ENCODE measurements at regions not wholly inside any gene's neighbourhood (a gene's known extent, or its start where the extent isn't known, plus 50 kb on each side); places are given as distances from the start of the nearest gene placed in this dataset.
A peak's percentile ranks its signal among the peaks of the same experiment; 100 is the strongest.
"Not testable (repeated sequence)": the region's sequence is repeated elsewhere in the genome, so short reads cannot be mapped to it uniquely, and the experiment has no call there.

GRCh38 chr3:178350763-178351162, 185.5 kb upstream of the KCNMB2 start:
- Histone ChIP-seq H3K27me3 (no peaks in the 10 kb centered on the region), H3K4me3 (no peak overlapping the region), H3K9me3 (no peaks in the 10 kb centered on the region), H3K27ac (no peak overlapping the region), H3K36me3 (no peaks in the 10 kb centered on the region), H3K4me1 (no peaks in the 10 kb centered on the region)
- intact Hi-C loops (cut with DNase I): no loop called here
- ATAC-seq (no peak), DNase-seq (no peak)
- WGBS (ENCODE audit: insufficient coverage, low coverage, low lambda C conversion rate, missing lambda C conversion rate): 60% methylated on average over 3 of the region's 3 CpGs
- TF ChIP-seq CTCF (IDR thresholded peaks at IDR 0.05): no peak

- Histone ChIP-seq H3K36me3 (no peaks in the 10 kb centered on the region), H3K4me1 (no peaks in the 10 kb centered on the region), H3K4me3 (no peak overlapping the region), H3K27me3 (no peaks in the 10 kb centered on the region), H3K9me3 (no peaks in the 10 kb centered on the region), H3K27ac (no peak overlapping the region)
- intact Hi-C loops (cut with DNase I): no loop called here
- TF ChIP-seq POLR2A (IDR thresholded peaks at IDR 0.05): no peak
- peak; percentile 39 to 80 (median 58) for ATAC-seq
- WGBS (ENCODE audit: insufficient coverage, low coverage, low lambda C conversion rate, missing lambda C conversion rate): 45% methylated on average over 3 of the region's 3 CpGs
- DNase-seq: no peak
Observed at GRCh38 chr3:178352326-178353005, 183.8 kb upstream of the KCNMB2 start.

DNA sequence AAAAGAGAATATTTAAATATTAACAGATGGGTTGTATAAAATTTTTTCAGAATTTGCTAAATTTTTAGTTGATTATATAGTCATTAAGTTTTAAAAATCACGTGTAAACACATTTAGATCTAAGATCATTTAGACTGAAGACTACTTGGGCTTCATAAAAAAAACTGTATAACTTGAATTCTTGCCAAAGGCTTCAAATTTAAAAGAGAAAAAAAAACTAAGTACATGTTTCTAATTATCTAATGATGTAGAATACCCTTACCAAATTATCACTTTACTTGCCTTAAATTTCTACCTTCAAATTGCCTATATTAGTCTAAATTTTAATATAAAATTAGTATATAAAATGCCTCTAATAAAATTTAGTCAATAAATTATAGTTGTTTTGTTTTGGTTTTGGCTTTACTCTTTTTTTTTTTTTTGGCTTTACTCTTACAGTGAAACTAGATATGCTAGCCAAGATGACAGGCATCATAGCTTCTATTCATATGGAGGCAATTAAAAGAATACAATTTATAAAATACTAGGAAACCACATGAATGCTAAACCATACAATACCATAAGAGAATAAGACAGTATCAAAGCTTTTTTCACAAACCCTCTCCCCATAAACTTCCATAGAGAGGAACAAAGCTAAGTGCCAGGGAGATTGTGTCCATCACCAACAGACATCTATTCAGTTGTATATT, 183.1 kb upstream of the KCNMB2 start:
- no peak for ATAC-seq
- H3K4me3 ChIP-seq: no peak overlapping the region
- H3K4me1 ChIP-seq: no peaks in the 10 kb centered on the region
- DNase-seq: no peak
- peaks cover 0 to 3% (median 0%) of the 10 kb centered on the region in 4 donors for H3K9me3 ChIP-seq
- intact Hi-C loops (cut with DNase I): no loop called here
- TF ChIP-seq POLR2A (IDR thresholded peaks at IDR 0.05) (no peak), CTCF (IDR thresholded peaks at IDR 0.05) (no peak)
- no peaks in the 10 kb centered on the region for H3K36me3 ChIP-seq
- H3K27me3 ChIP-seq: no peaks in the 10 kb centered on the region
- no peak overlapping the region for H3K27ac ChIP-seq
- WGBS (ENCODE audit: insufficient coverage, low coverage, low lambda C conversion rate, missing lambda C conversion rate): 37% methylated on average over 1 of the region's 1 CpG

- Histone ChIP-seq H3K27ac (no peak overlapping the region), H3K36me3 (no peaks in the 10 kb centered on the region), H3K27me3 (no peaks in the 10 kb centered on the region), H3K9me3 (peaks cover 0 to 4% (median 0%) of the 10 kb centered on the region in 4 donors), H3K4me1 (no peaks in the 10 kb centered on the region), H3K4me3 (no peak overlapping the region)
- TF ChIP-seq POLR2A (IDR thresholded peaks at IDR 0.05) (no peak), CTCF (IDR thresholded peaks at IDR 0.05) (no peak)
- ATAC-seq (no peak), DNase-seq (no peak)
- 34% methylated on average over 2 of the region's 6 CpGs for WGBS (ENCODE audit: insufficient coverage, low coverage, low lambda C conversion rate, missing lambda C conversion rate)
- intact Hi-C loops (cut with DNase I): no loop called here
Observed at GRCh38 chr3:178359728-178360127, 176.5 kb upstream of the KCNMB2 start.

- intact Hi-C loops (cut with DNase I); DNase-seq; H3K27ac ChIP-seq; ATAC-seq; H3K9me3 ChIP-seq; H3K4me3 ChIP-seq; H3K4me1 ChIP-seq; H3K27me3 ChIP-seq; H3K36me3 ChIP-seq: not testable (repeated sequence)
- 74% methylated on average over 2 of the region's 2 CpGs for WGBS (ENCODE audit: insufficient coverage, low coverage, low lambda C conversion rate, missing lambda C conversion rate)
Observed at GRCh38 chr3:178363048-178363447, 173.2 kb upstream of the KCNMB2 start.
